ENCODE measurements at regions not wholly inside any gene's neighbourhood (a gene's known extent, or its start where the extent isn't known, plus 50 kb on each side); places are given as distances from the start of the nearest gene placed in this dataset.

- TF ChIP-seq CTCF (IDR thresholded peaks at IDR 0.05) (no peak), EZH2 (IDR thresholded peaks at IDR 0.05) (no peak), EZH2phosphoT487 (IDR thresholded peaks at IDR 0.05) (no peak)
Measured at GRCh38 chr12:131528144-131528543, 182.7 kb upstream of the SFSWAP start.
